GM12875 (cell line): ENCODE measurements at regions not wholly inside any gene's neighbourhood (a gene's known extent, or its start where the extent isn't known, plus 50 kb on each side); places are given as distances from the start of the nearest gene placed in this dataset.
"Not testable (repeated sequence)": the region's sequence is repeated elsewhere in the genome, so short reads cannot be mapped to it uniquely, and the experiment has no call there.

Experiments used
- H3K4me3 ChIP-seq: one replicate; pipeline ENCODE4 v1.5.1; 2011; ENCODE audit warnings: low read depth, low read length, control low read depth
- TF ChIP-seq, protein P1 (sequence below): IDR thresholded peaks from 2 replicates; pipeline ENCODE4 v1.5.1; 2011; ENCODE audit warnings: low read depth, mild to moderate bottlenecking, control low read depth, inconsistent platforms, low read length, moderate library complexity, borderline replicate concordance; ENCODE audit not compliant: insufficient read depth

- TF ChIP-seq, protein P1, sequence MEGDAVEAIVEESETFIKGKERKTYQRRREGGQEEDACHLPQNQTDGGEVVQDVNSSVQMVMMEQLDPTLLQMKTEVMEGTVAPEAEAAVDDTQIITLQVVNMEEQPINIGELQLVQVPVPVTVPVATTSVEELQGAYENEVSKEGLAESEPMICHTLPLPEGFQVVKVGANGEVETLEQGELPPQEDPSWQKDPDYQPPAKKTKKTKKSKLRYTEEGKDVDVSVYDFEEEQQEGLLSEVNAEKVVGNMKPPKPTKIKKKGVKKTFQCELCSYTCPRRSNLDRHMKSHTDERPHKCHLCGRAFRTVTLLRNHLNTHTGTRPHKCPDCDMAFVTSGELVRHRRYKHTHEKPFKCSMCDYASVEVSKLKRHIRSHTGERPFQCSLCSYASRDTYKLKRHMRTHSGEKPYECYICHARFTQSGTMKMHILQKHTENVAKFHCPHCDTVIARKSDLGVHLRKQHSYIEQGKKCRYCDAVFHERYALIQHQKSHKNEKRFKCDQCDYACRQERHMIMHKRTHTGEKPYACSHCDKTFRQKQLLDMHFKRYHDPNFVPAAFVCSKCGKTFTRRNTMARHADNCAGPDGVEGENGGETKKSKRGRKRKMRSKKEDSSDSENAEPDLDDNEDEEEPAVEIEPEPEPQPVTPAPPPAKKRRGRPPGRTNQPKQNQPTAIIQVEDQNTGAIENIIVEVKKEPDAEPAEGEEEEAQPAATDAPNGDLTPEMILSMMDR = no peak
- H3K4me3 ChIP-seq = no peak overlapping the region
Measured at GRCh38 chr14:30005114-30005808, 77.6 kb upstream of the PRKD1 start.

- no peak overlapping the region for H3K4me3 ChIP-seq
- TF ChIP-seq, protein P1 = no peak
Measured at GRCh38 chr14:30006695-30007094, 79.0 kb upstream of the PRKD1 start.

DNA sequence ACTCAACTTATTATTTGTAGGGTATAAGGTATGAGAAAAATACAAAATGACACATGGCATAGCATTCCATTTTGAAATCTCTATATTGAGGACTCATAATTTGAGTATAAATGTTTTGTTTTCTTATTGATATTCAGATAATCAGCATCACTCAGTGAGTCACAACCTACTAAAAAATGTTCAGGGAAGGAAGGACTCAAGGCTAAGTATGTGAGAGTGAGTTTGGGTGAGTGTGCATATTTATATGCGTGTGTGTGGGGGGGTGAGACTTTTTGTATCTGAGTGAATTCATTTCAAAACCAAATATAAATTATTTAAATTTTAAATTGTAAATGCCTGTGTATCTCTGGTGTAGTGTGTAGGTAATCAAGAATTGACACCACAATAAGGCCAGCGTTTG is 87.8 kb upstream of the PRKD1 start:
- TF ChIP-seq, protein P1 = no peak
- no peak overlapping the region for H3K4me3 ChIP-seq

DNA sequence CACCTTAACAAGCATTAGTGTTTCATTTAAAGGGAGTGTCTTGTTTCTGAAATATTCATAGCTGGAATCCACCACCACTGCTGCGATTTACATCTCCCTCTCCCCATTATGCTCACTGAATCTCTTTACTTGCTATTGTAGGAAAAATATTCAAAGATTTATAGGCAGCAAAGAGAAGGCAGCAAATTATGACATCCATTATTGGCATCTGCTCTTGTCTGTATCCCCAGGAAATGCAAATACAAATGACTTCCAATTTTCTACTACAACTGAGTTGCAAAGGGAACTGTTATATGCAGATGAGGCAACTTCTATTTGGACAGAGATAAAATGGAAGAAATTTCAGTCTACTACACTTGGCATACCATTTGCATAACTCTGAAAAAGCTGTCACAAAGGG is 88.4 kb upstream of the PRKD1 start:
- TF ChIP-seq, protein P1 = no peak
- H3K4me3 ChIP-seq = no peak overlapping the region

DNA sequence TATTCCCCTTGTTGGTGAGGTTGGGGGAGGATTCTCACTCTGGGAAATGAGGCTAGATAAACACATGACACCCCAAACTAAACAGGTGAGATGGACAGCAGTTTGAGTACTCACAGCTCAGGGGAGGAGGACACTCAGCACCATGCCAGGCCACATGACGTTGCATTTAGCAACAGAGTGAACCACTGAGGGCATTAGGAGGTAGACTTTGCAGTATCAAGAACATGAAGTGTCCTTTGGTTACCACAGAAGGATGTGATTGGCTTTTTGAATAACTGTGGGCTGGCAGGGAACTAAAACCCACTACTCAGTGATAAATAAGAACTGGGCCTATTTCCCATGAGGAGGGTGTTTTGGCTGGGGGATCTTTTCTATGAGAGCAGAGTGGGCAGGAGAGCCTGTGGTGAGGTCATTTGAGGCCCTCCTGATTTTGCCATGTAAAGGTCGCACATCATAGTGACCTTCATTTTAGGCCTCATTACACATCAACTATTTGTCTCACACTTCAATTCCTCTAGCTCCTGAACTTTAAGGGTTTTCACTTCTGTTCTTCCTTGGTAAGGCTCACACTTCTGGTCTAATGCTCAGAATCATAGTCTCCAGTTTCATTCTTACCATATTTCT is 89.8 kb upstream of the PRKD1 start:
- TF ChIP-seq, protein P1 = no peak
- H3K4me3 ChIP-seq = no peak overlapping the region

DNA sequence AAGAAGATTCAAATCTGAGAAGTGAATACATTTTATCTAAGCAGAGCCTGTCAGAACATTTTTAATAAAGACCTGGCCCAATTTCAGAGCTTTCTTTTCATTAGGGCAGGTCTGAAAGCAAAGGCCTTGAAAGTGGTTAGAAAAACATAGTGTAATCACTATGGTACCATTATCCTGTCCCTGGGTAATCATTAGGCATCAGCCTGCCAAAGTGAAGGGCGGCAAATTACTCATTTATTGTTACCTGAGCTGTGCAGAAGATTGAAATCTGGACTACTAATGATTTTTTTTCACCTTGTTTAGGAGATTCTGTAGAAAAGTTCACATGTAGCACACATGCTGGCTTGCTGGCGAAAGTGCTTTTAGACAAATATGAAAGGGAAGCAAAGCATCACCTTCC is 92.6 kb upstream of the PRKD1 start:
- no peak overlapping the region for H3K4me3 ChIP-seq
- TF ChIP-seq, protein P1 = no peak

GRCh38 chr14:30020687-30021086 is 93.0 kb upstream of the PRKD1 start:
- no peak overlapping the region for H3K4me3 ChIP-seq
- TF ChIP-seq, protein P1 = no peak

GRCh38 chr14:30023350-30023749 is 95.7 kb upstream of the PRKD1 start:
- H3K4me3 ChIP-seq = not testable (repeated sequence)
